HEK293 (cell line): ENCODE measurements at regions not wholly inside any gene's neighbourhood (a gene's known extent, or its start where the extent isn't known, plus 50 kb on each side); places are given as distances from the start of the nearest gene placed in this dataset.
A peak's percentile ranks its signal among the peaks of the same experiment; 100 is the strongest.

Source experiments
- CTCF ChIA-PET: fragments of 350-600 bp; formaldehyde crosslinking; extraction: SDS; loops from one replicate; lab custom pipeline; 2021; ENCODE audit warnings: antibody characterized with exemption; lab: Yijun Ruan, JAX
- POLR2A ChIA-PET: fragments of 300-600 bp; formaldehyde crosslinking; extraction: SDS; loops from one replicate; lab custom pipeline; 2020; ENCODE audit warnings: antibody characterized with exemption, inconsistent platforms; lab: Yijun Ruan, JAX
- H3K27ac ChIP-seq: fragments of 200-500 bp; sonication (Bioruptor generic); 2 replicates; pipeline ENCODE4 v1.5.1; 2014; ENCODE audit warnings: low read depth, low read length, control low read depth, inconsistent platforms; ENCODE audit errors: extremely low read depth
- H3K36me3 ChIP-seq, 2 experiments: fragments of 200-500 bp in 1 of 2; sonication (Bioruptor generic) in 1 of 2; 1 replicate in 1 of 2; 2 replicates in 1 of 2; pipeline ENCODE4 v1.5.1; 2014 to 2017; ENCODE audit warnings: inconsistent platforms in 2 of 2, low read length in 2 of 2; ENCODE audit not compliant: control insufficient read depth in 2 of 2, insufficient read depth in 1 of 2
- H3K4me1 ChIP-seq: fragments of 200-500 bp; sonication (Bioruptor generic); 2 replicates; pipeline ENCODE4 v1.5.1; 2014; ENCODE audit warnings: mild to moderate bottlenecking, low read length, inconsistent platforms; ENCODE audit not compliant: control insufficient read depth, insufficient read depth
- H3K4me3 ChIP-seq: 2 replicates; pipeline ENCODE4 v1.5.1; 2011; ENCODE audit warnings: low read depth, mild to moderate bottlenecking, control low read depth, low read length, moderate library complexity
- H3K9me3 ChIP-seq: fragments of 200-500 bp; sonication (Bioruptor generic); 2 replicates; pipeline ENCODE4 v1.5.1; 2014; ENCODE audit warnings: low read depth, low read length, inconsistent platforms; ENCODE audit not compliant: control insufficient read depth, insufficient read depth
- FEZF1 ChIP-seq: fragments of 450-650 bp; formaldehyde crosslinking; IDR thresholded peaks from 2 replicates; pipeline ENCODE4 v1.5.1; 2016; ENCODE audit warnings: missing biosample characterization, missing genetic modification characterization
- HOXD13 ChIP-seq: sonication (generic); formaldehyde crosslinking; IDR thresholded peaks from 2 replicates; pipeline ENCODE4 v1.8.0; 2022; ENCODE audit warnings: missing genetic modification reagents, borderline replicate concordance
- MZF1 ChIP-seq: fragments of 450-650 bp; formaldehyde crosslinking; IDR thresholded peaks from 2 replicates; pipeline ENCODE4 v1.5.1; 2017; ENCODE audit warnings: missing biosample characterization, missing genetic modification characterization, borderline replicate concordance
- OSR2 ChIP-seq: fragments of 450-650 bp; formaldehyde crosslinking; IDR thresholded peaks from 2 replicates; pipeline ENCODE4 v1.5.1; 2016; ENCODE audit warnings: missing biosample characterization, missing genetic modification characterization
- YY2 ChIP-seq: fragments of 450-650 bp; formaldehyde crosslinking; IDR thresholded peaks from 2 replicates; pipeline ENCODE4 v1.5.1; 2016; ENCODE audit warnings: missing biosample characterization, missing genetic modification characterization
- ZBTB48 ChIP-seq: fragments of 450-650 bp; formaldehyde crosslinking; IDR thresholded peaks from 2 replicates; pipeline ENCODE4 v1.5.1; 2016; ENCODE audit warnings: missing biosample characterization, missing genetic modification characterization
- ZBTB8A ChIP-seq: fragments of 450-650 bp; formaldehyde crosslinking; IDR thresholded peaks from 2 replicates; pipeline ENCODE4 v1.5.1; 2016; ENCODE audit warnings: missing biosample characterization, missing genetic modification characterization
- ZFHX2 ChIP-seq: fragments of 450-650 bp; formaldehyde crosslinking; conservative IDR thresholded peaks from 2 replicates; pipeline ENCODE4 v1.5.1; 2016; ENCODE audit warnings: missing biosample characterization, missing genetic modification characterization
- ZIC2 ChIP-seq: fragments of 450-650 bp; formaldehyde crosslinking; IDR thresholded peaks from 2 replicates; pipeline ENCODE4 v1.5.1; 2016; ENCODE audit warnings: missing biosample characterization, missing genetic modification characterization
- ZNF19 ChIP-seq: fragments of 450-650 bp; formaldehyde crosslinking; IDR thresholded peaks from 2 replicates; pipeline ENCODE4; 2016; ENCODE audit warnings: missing biosample characterization, missing genetic modification characterization, low read depth
- ZNF221 ChIP-seq: fragments of 450-650 bp; formaldehyde crosslinking; IDR thresholded peaks from 2 replicates; pipeline ENCODE4 v1.5.1; 2017; ENCODE audit warnings: missing biosample characterization, missing genetic modification characterization, borderline replicate concordance
- ZNF354C ChIP-seq: fragments of 450-650 bp; formaldehyde crosslinking; IDR thresholded peaks from 2 replicates; pipeline ENCODE4 v1.5.1; 2016; ENCODE audit warnings: missing biosample characterization, missing genetic modification characterization, low read depth, borderline replicate concordance
- ZNF549 ChIP-seq: fragments of 450-650 bp; IDR thresholded peaks from 2 replicates; pipeline ENCODE4 v1.5.1; 2018; ENCODE audit warnings: missing biosample characterization, missing genetic modification characterization, mild to moderate bottlenecking, inconsistent platforms, moderate library complexity
- ZNF561 ChIP-seq: fragments of 450-650 bp; IDR thresholded peaks from 2 replicates; pipeline ENCODE4 v1.5.1; 2018; ENCODE audit warnings: missing biosample characterization, missing genetic modification characterization, borderline replicate concordance
- ZNF596 ChIP-seq: fragments of 450-650 bp; IDR thresholded peaks from 2 replicates; pipeline ENCODE4 v1.5.0; 2018; ENCODE audit warnings: missing biosample characterization, mild to moderate bottlenecking, missing genetic modification characterization, moderate library complexity
- ZNF626 ChIP-seq: fragments of 450-650 bp; sonication (Bioruptor Pico); formaldehyde crosslinking; IDR thresholded peaks from 2 replicates; pipeline ENCODE4 v1.5.1; 2018; ENCODE audit warnings: missing biosample characterization, missing genetic modification characterization, inconsistent platforms
- ZNF791 ChIP-seq: fragments of 450-650 bp; formaldehyde crosslinking; IDR thresholded peaks from 2 replicates; pipeline ENCODE4 v1.5.1; 2016; ENCODE audit warnings: missing biosample characterization, missing genetic modification characterization
- ZNF843 ChIP-seq: fragments of 450-650 bp; formaldehyde crosslinking; IDR thresholded peaks from 2 replicates; pipeline ENCODE4 v1.5.1; 2016; ENCODE audit warnings: missing biosample characterization, missing genetic modification characterization
- TF ChIP-seq, protein P1 (sequence below): fragments of 450-650 bp; IDR thresholded peaks from 2 replicates; pipeline ENCODE4 v1.5.1; 2018; ENCODE audit warnings: missing biosample characterization, missing genetic modification characterization
- TF ChIP-seq, protein P2 (sequence below): fragments of 450-650 bp; formaldehyde crosslinking; IDR thresholded peaks from 2 replicates; pipeline ENCODE4 v1.5.1; 2016; ENCODE audit warnings: missing biosample characterization, missing genetic modification characterization
- TF ChIP-seq, protein P3 (sequence below): fragments of 450-650 bp; formaldehyde crosslinking; IDR thresholded peaks from 2 replicates; pipeline ENCODE4 v1.5.1; 2017; ENCODE audit warnings: missing biosample characterization, missing genetic modification characterization

DNA sequence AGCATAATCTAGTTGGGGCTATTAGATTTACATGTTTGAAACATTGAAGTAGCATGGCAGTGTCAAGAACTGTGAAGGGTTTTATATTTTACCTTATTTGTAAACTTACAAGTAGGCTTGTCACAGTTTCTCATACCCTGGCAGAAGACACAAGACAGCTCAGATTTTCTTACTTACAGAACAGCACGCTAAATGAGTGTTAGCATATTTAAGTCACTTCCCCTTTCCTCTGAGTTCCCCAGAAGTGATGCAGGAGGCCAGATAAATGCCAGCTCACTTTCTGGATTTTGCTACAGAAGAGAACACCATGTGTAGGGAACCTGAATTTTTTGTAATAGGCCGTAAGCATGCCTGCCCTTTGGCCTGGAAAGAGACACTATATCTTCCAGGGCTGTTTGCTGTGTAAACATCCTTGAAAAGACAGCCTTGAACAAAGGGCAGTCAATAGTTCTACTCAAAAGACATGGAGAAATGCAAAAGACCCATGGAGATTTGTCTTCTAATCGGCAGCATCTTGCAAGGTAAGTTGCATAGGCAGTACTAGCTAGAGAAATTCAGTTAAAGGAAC lies 279.1 kb downstream of the PHF14 start (continued):
- TF ChIP-seq, protein P1, sequence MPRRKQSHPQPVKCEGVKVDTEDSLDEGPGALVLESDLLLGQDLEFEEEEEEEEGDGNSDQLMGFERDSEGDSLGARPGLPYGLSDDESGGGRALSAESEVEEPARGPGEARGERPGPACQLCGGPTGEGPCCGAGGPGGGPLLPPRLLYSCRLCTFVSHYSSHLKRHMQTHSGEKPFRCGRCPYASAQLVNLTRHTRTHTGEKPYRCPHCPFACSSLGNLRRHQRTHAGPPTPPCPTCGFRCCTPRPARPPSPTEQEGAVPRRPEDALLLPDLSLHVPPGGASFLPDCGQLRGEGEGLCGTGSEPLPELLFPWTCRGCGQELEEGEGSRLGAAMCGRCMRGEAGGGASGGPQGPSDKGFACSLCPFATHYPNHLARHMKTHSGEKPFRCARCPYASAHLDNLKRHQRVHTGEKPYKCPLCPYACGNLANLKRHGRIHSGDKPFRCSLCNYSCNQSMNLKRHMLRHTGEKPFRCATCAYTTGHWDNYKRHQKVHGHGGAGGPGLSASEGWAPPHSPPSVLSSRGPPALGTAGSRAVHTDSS (tag by site-specific recombination), result no peak

GRCh38 chr7:11256501-11256900 lies 282.8 kb downstream of the PHF14 start:
- Histone ChIP-seq H3K4me1 (peaks cover 9% of the 10 kb centered on the region; the same call in 1 of the 2 replicates), H3K27ac (no peak overlapping the region), H3K36me3 (no peaks in the 10 kb centered on the region), H3K4me3 (no peak overlapping the region), H3K9me3 (no peaks in the 10 kb centered on the region)
- TF ChIP-seq ZNF791, result no peak
- TF ChIP-seq ZNF354C (tag by site-specific recombination), result no peak
- no peak for TF ChIP-seq YY2 (tag by site-specific recombination)
- TF ChIP-seq, protein P2, sequence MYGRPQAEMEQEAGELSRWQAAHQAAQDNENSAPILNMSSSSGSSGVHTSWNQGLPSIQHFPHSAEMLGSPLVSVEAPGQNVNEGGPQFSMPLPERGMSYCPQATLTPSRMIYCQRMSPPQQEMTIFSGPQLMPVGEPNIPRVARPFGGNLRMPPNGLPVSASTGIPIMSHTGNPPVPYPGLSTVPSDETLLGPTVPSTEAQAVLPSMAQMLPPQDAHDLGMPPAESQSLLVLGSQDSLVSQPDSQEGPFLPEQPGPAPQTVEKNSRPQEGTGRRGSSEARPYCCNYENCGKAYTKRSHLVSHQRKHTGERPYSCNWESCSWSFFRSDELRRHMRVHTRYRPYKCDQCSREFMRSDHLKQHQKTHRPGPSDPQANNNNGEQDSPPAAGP (tag by site-specific recombination), result no peak
- no peak for TF ChIP-seq ZNF596
- TF ChIP-seq ZNF19 (tag by site-specific recombination), result no peak
- no peak for TF ChIP-seq ZNF561 (tag by site-specific recombination)
- ChIA-PET CTCF (interaction anchor here (0.6 kb wide), 1 partner anchor 12 kb away, joined by 4 read pairs; no protein-coding TSS in a partner anchor), POLR2A (no interaction called here)

DNA sequence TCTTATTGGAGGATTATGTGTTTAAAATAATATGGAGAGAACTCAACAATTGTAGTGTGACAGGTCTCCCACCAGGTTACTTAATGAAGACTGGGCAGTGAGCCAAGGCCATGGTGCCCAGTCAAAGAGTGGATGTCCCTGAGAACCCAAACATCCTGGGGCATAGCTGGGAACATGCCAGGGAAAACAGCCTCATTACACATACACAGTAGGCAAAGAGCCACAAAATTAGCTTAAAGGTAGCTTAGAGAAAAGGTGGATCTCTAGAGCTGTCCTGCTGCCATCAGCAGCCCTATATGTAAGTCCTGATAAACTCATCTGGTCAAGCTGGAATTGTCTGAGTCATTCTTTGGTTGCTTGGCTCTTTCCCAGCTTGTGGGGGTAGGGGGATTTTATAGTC lies 287.8 kb downstream of the PHF14 start:
- TF ChIP-seq ZFHX2 (tag by site-specific recombination) (no peak), ZNF549 (tag by site-specific recombination) (0 out of 2 replicates have a peak, but pooled peaks have one; percentile 25), OSR2 (tag by site-specific recombination) (peak; percentile 53; the same call in 1 of the 2 replicates), ZBTB8A (tag by site-specific recombination) (peak; percentile 35; the same call in 1 of the 2 replicates), MZF1 (tag by site-specific recombination) (0 out of 2 replicates have a peak, but pooled peaks have one; percentile 34), ZNF843 (tag by site-specific recombination) (peak; percentile 63; the same call in 1 of the 2 replicates), HOXD13 (CRISPR knock-in tag) (peak; percentile 60; the same call in 1 of the 2 replicates), ZNF221 (no peak), ZBTB48 (tag by site-specific recombination) (0 out of 2 replicates have a peak, but pooled peaks have one; percentile 33), ZNF626 (tag by site-specific recombination) (no peak), ZIC2 (peak; percentile 60), FEZF1 (0 out of 2 replicates have a peak, but pooled peaks have one; percentile 18)
- TF ChIP-seq, protein P3, sequence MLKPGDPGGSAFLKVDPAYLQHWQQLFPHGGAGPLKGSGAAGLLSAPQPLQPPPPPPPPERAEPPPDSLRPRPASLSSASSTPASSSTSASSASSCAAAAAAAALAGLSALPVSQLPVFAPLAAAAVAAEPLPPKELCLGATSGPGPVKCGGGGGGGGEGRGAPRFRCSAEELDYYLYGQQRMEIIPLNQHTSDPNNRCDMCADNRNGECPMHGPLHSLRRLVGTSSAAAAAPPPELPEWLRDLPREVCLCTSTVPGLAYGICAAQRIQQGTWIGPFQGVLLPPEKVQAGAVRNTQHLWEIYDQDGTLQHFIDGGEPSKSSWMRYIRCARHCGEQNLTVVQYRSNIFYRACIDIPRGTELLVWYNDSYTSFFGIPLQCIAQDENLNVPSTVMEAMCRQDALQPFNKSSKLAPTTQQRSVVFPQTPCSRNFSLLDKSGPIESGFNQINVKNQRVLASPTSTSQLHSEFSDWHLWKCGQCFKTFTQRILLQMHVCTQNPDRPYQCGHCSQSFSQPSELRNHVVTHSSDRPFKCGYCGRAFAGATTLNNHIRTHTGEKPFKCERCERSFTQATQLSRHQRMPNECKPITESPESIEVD (tag by site-specific recombination), result peak; percentile 47; the same call in 1 of the 2 replicates
- Histone ChIP-seq H3K4me3 (no peak overlapping the region), H3K4me1 (peaks cover 4% of the 10 kb centered on the region; the same call in 1 of the 2 replicates), H3K36me3 (no peaks in the 10 kb centered on the region), H3K9me3 (no peaks in the 10 kb centered on the region), H3K27ac (no peak overlapping the region)
- POLR2A ChIA-PET, result no interaction called here
- CTCF ChIA-PET, result interaction anchor here (0.7 to 0.9 kb wide), 2 partner anchors 10 to 288 kb away, joined by 3 read pairs; no protein-coding TSS in a partner anchor
